Esophagus muscularis mucosa (tissue), 4 donors: ENCODE measurements at regions not wholly inside any gene's neighbourhood (a gene's known extent, or its start where the extent isn't known, plus 50 kb on each side); places are given as distances from the start of the nearest gene placed in this dataset.

Experiments used
- DNase-seq: peaks from one replicate; pipeline ENCODE4 v3.0.0-alpha.2; 2017; ENCODE audit errors: extremely low spot score
- H3K27ac ChIP-seq, 4 donors: fragments of 200-600 bp; sonication (generic); replicated peaks in 1 of 4; 1 replicate in 3 of 4; 2 replicates in 1 of 4; pipeline ENCODE4 v1.5.1; 2016 to 2019; ENCODE audit warnings: mild to moderate bottlenecking in 1 of 4
- H3K27me3 ChIP-seq, 4 donors: fragments of 200-600 bp; sonication (generic); one replicate each; pipeline versions ENCODE4 v1.5.1 to v1.6.0; 2016 to 2019
- H3K36me3 ChIP-seq, 4 donors: fragments of 200-600 bp; sonication (generic); one replicate each; pipeline ENCODE4 v1.5.1; 2016 to 2019
- H3K4me1 ChIP-seq, 4 donors: fragments of 200-600 bp; sonication (generic); one replicate each; pipeline ENCODE4 v1.5.1; 2016 to 2019
- H3K4me3 ChIP-seq, 4 donors: fragments of 200-600 bp; sonication (generic); 1 replicate in 2 of 4; 2 replicates in 2 of 4; pipeline ENCODE4 v1.5.1; 2016 to 2019; ENCODE audit warnings: mild to moderate bottlenecking in 4 of 4, moderate library complexity in 1 of 4
- H3K9me3 ChIP-seq, 4 donors: fragments of 200-600 bp; sonication (generic); 1 replicate in 3 of 4; 2 replicates in 1 of 4; pipeline ENCODE4 v1.5.1; 2016 to 2019
- EP300 ChIP-seq: sonication (generic); formaldehyde crosslinking; IDR thresholded peaks from one replicate; pipeline ENCODE4 v1.6.1; 2017; ENCODE audit warnings: antibody characterized with exemption
- POLR2A ChIP-seq: fragments of 450-650 bp; IDR thresholded peaks from one replicate; pipeline ENCODE4 v1.6.1; 2017; ENCODE audit warnings: antibody characterized with exemption, moderate library complexity, mild to moderate bottlenecking, low read depth
- POLR2AphosphoS5 ChIP-seq, 2 donors: sonication (generic); formaldehyde crosslinking; IDR thresholded peaks; one replicate each; pipeline ENCODE4 v1.6.1; 2017; ENCODE audit warnings: antibody characterized with exemption in 2 of 2
- WGBS: methylation state at CpG from one replicate; pipeline ENCODE4 v1.1.5; 2018; 5-methylcytosine and 5-hydroxymethylcytosine counted together
- intact Hi-C: fragments of 100-400 bp; cut with DNase I; formaldehyde crosslinking; loops from one replicate; pipeline ENCODE4 v1.15.1; 2023
- TF ChIP-seq, protein P1 (sequence below), 3 experiments: fragments of 200-600 bp in 2 of 3; fragments of 450-650 bp in 1 of 3; sonication (generic) in 2 of 3; IDR thresholded peaks; one replicate each; pipeline ENCODE4 v1.5.1; 2017 to 2019; ENCODE audit warnings: antibody characterized with exemption in 3 of 3, mild to moderate bottlenecking in 2 of 3, moderate library complexity in 1 of 3

- intact Hi-C loops = no loop called here
Measured at GRCh38 chr2:225131898-225132297, 89.6 kb upstream of the DOCK10 start.

DNA sequence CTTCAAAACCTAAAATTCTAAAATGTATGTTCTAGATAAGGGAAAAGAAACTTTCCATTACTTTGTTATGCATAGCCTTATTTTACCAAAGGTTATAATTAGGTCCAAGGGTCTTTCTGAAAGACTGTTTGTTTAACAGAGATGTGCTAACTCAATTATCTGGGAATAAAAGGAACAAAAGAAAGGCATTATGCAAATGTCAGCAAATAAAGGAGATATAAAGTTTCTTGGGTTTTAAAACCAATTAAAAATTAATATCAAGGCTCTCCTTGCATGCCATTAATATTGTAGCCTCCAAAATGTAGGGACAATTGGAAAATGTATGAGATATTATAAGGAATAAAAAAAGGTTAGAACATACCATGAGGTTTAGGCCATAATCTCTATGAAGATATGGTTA is 87.8 kb upstream of the DOCK10 start:
- intact Hi-C loops = no loop called here
- Histone ChIP-seq H3K4me1 (no peaks in the 10 kb centered on the region), H3K9me3 (no peaks in the 10 kb centered on the region), H3K36me3 (no peaks in the 10 kb centered on the region), H3K27ac (no peak overlapping the region), H3K4me3 (no peak overlapping the region), H3K27me3 (no peaks in the 10 kb centered on the region)
- TF ChIP-seq EP300 = no peak
- TF ChIP-seq POLR2A = no peak
- TF ChIP-seq, protein P1, sequence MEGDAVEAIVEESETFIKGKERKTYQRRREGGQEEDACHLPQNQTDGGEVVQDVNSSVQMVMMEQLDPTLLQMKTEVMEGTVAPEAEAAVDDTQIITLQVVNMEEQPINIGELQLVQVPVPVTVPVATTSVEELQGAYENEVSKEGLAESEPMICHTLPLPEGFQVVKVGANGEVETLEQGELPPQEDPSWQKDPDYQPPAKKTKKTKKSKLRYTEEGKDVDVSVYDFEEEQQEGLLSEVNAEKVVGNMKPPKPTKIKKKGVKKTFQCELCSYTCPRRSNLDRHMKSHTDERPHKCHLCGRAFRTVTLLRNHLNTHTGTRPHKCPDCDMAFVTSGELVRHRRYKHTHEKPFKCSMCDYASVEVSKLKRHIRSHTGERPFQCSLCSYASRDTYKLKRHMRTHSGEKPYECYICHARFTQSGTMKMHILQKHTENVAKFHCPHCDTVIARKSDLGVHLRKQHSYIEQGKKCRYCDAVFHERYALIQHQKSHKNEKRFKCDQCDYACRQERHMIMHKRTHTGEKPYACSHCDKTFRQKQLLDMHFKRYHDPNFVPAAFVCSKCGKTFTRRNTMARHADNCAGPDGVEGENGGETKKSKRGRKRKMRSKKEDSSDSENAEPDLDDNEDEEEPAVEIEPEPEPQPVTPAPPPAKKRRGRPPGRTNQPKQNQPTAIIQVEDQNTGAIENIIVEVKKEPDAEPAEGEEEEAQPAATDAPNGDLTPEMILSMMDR (IDR thresholded peaks at IDR 0.05) = no peak
- no peak for TF ChIP-seq POLR2AphosphoS5 (IDR thresholded peaks at IDR 0.05)
- DNase-seq = no peak

More at GRCh38 chr2:225131898-225132297, 89.6 kb upstream of the DOCK10 start:
- Histone ChIP-seq H3K4me1 (no peaks in the 10 kb centered on the region), H3K27ac (no peak overlapping the region), H3K27me3 (no peaks in the 10 kb centered on the region), H3K36me3 (no peaks in the 10 kb centered on the region), H3K4me3 (no peak overlapping the region), H3K9me3 (no peaks in the 10 kb centered on the region)
- no peak for DNase-seq
- WGBS = 86% methylated on average over 4 of the region's 4 CpGs
- TF ChIP-seq, protein P1 (IDR thresholded peaks at IDR 0.05) = no peak
- TF ChIP-seq EP300 = no peak
- TF ChIP-seq POLR2AphosphoS5 (IDR thresholded peaks at IDR 0.05) = no peak
- no peak for TF ChIP-seq POLR2A

DNA sequence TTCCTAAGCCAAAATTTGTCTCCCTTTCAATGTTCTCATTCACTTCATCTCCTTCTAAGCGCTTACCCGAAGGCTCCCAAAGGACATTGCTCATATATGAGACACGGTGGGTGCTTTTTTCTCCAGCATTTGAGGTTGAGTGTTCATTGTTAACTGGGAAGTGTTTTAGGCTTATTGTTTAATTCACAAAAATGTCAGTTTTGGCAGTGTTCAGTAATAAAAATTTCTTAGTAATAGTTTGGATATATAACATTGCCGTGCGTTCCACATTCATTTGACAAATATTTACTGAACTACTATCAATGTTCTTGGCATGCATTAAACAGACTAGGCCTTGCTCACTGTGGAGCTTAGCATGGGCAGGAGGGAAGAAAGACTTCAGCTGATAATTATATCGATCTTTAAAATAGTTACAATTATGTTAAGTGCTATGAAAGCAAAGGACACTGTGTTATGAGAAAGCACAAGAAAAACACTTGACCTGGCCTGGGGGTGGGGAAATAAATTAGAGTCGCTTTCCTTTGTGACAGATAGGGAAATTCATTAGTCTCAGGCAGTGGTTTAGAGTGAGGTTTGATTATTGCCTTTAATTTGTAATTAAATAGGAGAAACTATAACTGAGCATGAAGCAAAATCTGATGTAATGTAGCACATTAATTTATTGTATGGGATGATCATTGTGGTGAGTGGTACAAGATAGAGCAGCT is 82.2 kb upstream of the DOCK10 start:
- WGBS = 51% methylated on average over 7 of the region's 7 CpGs
- no peak for TF ChIP-seq EP300
- TF ChIP-seq, protein P1 (IDR thresholded peaks at IDR 0.05) = no peak
- no peak for TF ChIP-seq POLR2AphosphoS5 (IDR thresholded peaks at IDR 0.05)
- no peak for TF ChIP-seq POLR2A
- intact Hi-C loops = loop anchor here (5.0 kb wide), 1 partner anchor 533 kb away; no protein-coding TSS in a partner anchor
- no peak overlapping the region for H3K4me3 ChIP-seq
- peaks cover 0 to 7% (median 0%) of the 10 kb centered on the region in 4 donors for H3K4me1 ChIP-seq
- H3K27me3 ChIP-seq = no peaks in the 10 kb centered on the region
- H3K27ac ChIP-seq = no peak overlapping the region
- H3K9me3 ChIP-seq = no peaks in the 10 kb centered on the region
- H3K36me3 ChIP-seq = no peaks in the 10 kb centered on the region
- no peak for DNase-seq

DNA sequence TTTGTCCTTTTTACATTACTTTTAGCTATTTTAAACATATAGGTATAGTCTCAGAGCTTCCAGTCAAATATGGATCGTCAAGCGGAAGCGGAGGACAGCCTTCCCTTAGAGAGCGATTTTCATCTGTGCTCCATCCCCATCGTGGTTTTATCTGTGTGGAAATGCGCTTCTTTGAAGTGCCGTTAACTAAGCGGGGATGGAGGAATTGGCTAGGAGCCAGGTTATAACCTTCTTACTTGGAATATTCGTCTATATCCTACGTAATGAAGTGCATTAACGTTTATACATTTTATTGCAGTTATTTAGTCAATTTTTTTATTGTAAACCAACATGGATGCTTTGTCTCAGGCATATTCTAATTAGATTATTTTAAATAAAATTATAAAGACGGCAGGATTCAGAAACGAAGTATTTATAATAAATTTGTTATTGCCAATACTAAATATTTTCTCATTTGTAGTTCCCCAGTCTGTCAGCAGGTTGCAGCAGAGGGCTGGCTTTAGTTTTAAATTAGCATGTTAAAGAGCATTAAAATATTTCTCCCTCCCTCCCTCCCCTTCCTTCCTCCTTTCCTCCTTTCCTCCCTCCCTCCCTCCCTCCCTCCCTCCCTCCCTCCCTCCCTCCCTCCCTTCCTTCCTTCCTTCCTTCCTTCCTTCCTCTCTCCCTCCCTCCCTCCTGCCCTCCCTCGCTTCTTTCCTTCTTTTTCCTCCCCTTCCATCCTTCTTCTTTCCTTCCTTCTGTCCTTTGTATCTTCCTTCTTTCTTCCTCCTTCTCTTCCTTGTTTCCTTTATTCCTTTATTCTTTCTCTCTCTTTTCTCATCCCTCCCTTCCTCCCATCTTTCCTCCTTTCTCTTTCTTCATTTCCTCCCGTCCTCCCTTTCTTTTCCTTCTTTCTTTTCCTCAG is 80.6 kb upstream of the DOCK10 start:
- Histone ChIP-seq H3K27me3 (no peaks in the 10 kb centered on the region), H3K4me1 (peaks cover 0 to 7% (median 0%) of the 10 kb centered on the region in 4 donors), H3K27ac (no peak overlapping the region), H3K36me3 (no peaks in the 10 kb centered on the region), H3K9me3 (no peaks in the 10 kb centered on the region), H3K4me3 (no peak overlapping the region)
- DNase-seq = no peak
- WGBS = 71% methylated on average over 15 of the region's 15 CpGs
- TF ChIP-seq, protein P1 (IDR thresholded peaks at IDR 0.05) = peak; percentile 18 to 57 (median 39)
- no peak for TF ChIP-seq POLR2AphosphoS5 (IDR thresholded peaks at IDR 0.05)
- TF ChIP-seq EP300 = no peak
- intact Hi-C loops = loop anchor here (5.0 kb wide), 1 partner anchor 534 kb away; no protein-coding TSS in a partner anchor
